CD4-positive, alpha-beta T cell (primary cell): ENCODE measurements at regions not wholly inside any gene's neighbourhood (a gene's known extent, or its start where the extent isn't known, plus 50 kb on each side); places are given as distances from the start of the nearest gene placed in this dataset.

ENCODE experiments used
- ATAC-seq: fragments of 200-7000 bp; cut with Tn5 transposase; one replicate; pipeline ENCODE4 v1.10.0; 2022; ENCODE audit warnings: mild to moderate bottlenecking; ENCODE audit not compliant: poor library complexity
- CTCF ChIA-PET: fragments of 350-600 bp; sonication (Branson Sonifier 250); formaldehyde crosslinking; loops from one replicate; lab custom pipeline; 2021; ENCODE audit warnings: antibody characterized with exemption, inconsistent platforms; lab: Charles Lee
- POLR2A ChIA-PET: fragments of 350-600 bp; sonication (Branson Sonifier 250); formaldehyde crosslinking; loops from one replicate; lab custom pipeline; 2021; ENCODE audit warnings: antibody characterized with exemption, inconsistent platforms; lab: Charles Lee
- DNase-seq, 14 experiments: peaks; one replicate each; pipeline ENCODE4 v3.0.0-alpha.2; 2013 to 2020; ENCODE audit warnings: mixed read lengths in 2 of 14
- H3K27ac ChIP-seq, 2 donors: one replicate each; pipeline versions ENCODE4 v1.5.1 to v1.7.0; 2013; ENCODE audit warnings: low read length in 2 of 2, low read depth in 1 of 2, mild to moderate bottlenecking in 1 of 2
- H3K27me3 ChIP-seq, 2 experiments: 1 replicate in 1 of 2; 2 replicates in 1 of 2; pipeline versions ENCODE4 v1.6.1 to v1.7.0; 2013; ENCODE audit warnings: low read length in 2 of 2, control low read depth in 1 of 2, mild to moderate bottlenecking in 1 of 2, moderate library complexity in 1 of 2; ENCODE audit not compliant: insufficient read depth in 2 of 2, control insufficient read depth in 1 of 2
- H3K36me3 ChIP-seq: one replicate; pipeline ENCODE4 v1.6.1; 2013; ENCODE audit warnings: low read length, control low read depth; ENCODE audit not compliant: insufficient read depth
- H3K4me1 ChIP-seq: one replicate; pipeline ENCODE4 v1.6.1; 2013; ENCODE audit warnings: low read length, control low read depth; ENCODE audit not compliant: insufficient read depth
- H3K4me3 ChIP-seq: one replicate; pipeline ENCODE4 v1.5.1; 2013; ENCODE audit warnings: mild to moderate bottlenecking, low read length, moderate library complexity
- H3K9me3 ChIP-seq, 2 experiments: 1 replicate in 1 of 2; 2 replicates in 1 of 2; pipeline versions ENCODE4 v1.6.1 to v1.7.0; 2013; ENCODE audit warnings: low read length in 2 of 2, mild to moderate bottlenecking in 2 of 2, control low read depth in 1 of 2, moderate library complexity in 1 of 2; ENCODE audit not compliant: control insufficient read depth in 1 of 2, insufficient read depth in 1 of 2
- H3K27ac Mint-ChIP-seq: one replicate; pipeline ENCODE4 v1.8.0; 2020; ENCODE audit warnings: mixed read lengths
- H3K27me3 Mint-ChIP-seq: one replicate; pipeline ENCODE4 v1.8.0; 2021; ENCODE audit warnings: mixed read lengths
- H3K36me3 Mint-ChIP-seq: one replicate; pipeline ENCODE4 v1.8.0; 2021; ENCODE audit warnings: low read depth, mixed read lengths
- H3K4me1 Mint-ChIP-seq: one replicate; pipeline ENCODE4 v1.8.0; 2021; ENCODE audit warnings: low read depth, mixed read lengths
- H3K4me3 Mint-ChIP-seq: one replicate; pipeline ENCODE4 v1.8.0; 2020; ENCODE audit warnings: mild to moderate bottlenecking, mixed read lengths
- H3K9me3 Mint-ChIP-seq: one replicate; pipeline ENCODE4 v1.8.0; 2020; ENCODE audit warnings: mixed read lengths
- CTCF ChIP-seq: fragments of 200-600 bp; IDR thresholded peaks from one replicate; pipeline ENCODE4 v1.8.0; 2022; ENCODE audit warnings: antibody characterized with exemption, mild to moderate bottlenecking
- intact Hi-C, 2 experiments: fragments of 100-400 bp; cut with DNase I in 1 of 2; cut with micrococcal nuclease in 1 of 2; formaldehyde crosslinking; loops; one replicate each; pipeline versions ENCODE4 v1.15.1 to v1.9.0; 2023 to 2025; cut with DNase I, micrococcal nuclease

DNA sequence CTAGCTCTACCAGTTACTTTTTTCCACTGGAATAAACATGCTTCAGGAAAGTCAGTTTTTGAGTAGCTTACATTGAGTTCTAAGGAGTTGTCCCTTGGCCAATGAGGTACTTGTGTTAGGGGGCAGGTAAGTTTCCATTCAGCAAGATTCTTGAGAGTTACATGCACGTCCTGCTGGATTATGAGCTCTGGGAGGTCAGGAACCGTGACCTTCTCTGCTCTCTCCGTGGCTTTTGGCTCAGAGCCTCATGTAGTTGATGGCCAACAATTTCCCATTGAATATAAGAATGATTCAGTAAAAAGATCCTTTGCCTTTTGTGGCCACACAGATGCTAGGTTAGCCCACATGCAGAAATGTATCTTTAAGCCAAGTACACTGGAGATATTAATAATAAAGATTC is 181.8 kb upstream of the RALGAPA2 start:
- Mint-ChIP-seq H3K36me3 (no peaks in the 10 kb centered on the region), H3K4me1 (no peaks in the 10 kb centered on the region), H3K9me3 (no peaks in the 10 kb centered on the region), H3K27me3 (peaks cover 15% of the 10 kb centered on the region), H3K4me3 (no peak overlapping the region), H3K27ac (no peak overlapping the region)
- Histone ChIP-seq H3K4me3 (no peak overlapping the region), H3K27me3 (no peaks in the 10 kb centered on the region), H3K4me1 (no peaks in the 10 kb centered on the region), H3K36me3 (no peaks in the 10 kb centered on the region), H3K27ac (no peak overlapping the region), H3K9me3 (peaks cover 0 to 7% of the 10 kb centered on the region in 2 experiments)
- DNase-seq (no peak), ATAC-seq (no peak)
- ChIA-PET POLR2A (no interaction called here), CTCF (no interaction called here)
- intact Hi-C loops, result no loop called here
- TF ChIP-seq CTCF, result no peak

GRCh38 chr20:20892328-20892727 is 179.9 kb upstream of the RALGAPA2 start:
- TF ChIP-seq CTCF, result no peak
- Histone ChIP-seq H3K4me1 (no peaks in the 10 kb centered on the region), H3K9me3 (peaks cover 0 to 7% of the 10 kb centered on the region in 2 experiments), H3K27me3 (peaks cover 0 to 4% of the 10 kb centered on the region in 2 experiments), H3K4me3 (no peak overlapping the region), H3K36me3 (no peaks in the 10 kb centered on the region), H3K27ac (no peak overlapping the region)
- ChIA-PET POLR2A (no interaction called here), CTCF (no interaction called here)
- Mint-ChIP-seq H3K36me3 (no peaks in the 10 kb centered on the region), H3K4me1 (no peaks in the 10 kb centered on the region), H3K4me3 (no peak overlapping the region), H3K27me3 (peaks cover 25% of the 10 kb centered on the region), H3K9me3 (no peaks in the 10 kb centered on the region), H3K27ac (no peak overlapping the region)
- intact Hi-C loops, result no loop called here
- DNase-seq (no peak), ATAC-seq (no peak)

DNA sequence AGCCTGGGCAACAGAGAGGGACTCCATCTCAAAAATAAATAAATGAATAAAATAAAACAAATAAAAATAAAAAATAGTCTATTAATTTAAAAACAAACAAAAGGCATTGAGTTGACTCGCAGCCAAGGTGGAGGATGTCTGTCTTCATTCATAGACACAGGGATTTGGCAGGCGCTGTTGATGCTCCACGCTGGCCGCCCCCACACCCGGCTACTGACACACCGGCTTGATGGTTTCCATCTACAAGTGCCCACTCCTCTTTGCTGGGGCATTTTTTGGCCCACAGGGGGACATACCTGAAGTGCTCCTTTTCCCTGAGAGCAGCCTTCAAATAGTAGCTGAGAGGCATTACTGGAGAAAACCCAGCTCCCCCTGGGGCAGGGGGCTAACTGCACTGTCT is 178.3 kb upstream of the RALGAPA2 start:
- H3K9me3 Mint-ChIP-seq, result no peaks in the 10 kb centered on the region
- H3K27me3 Mint-ChIP-seq, result peaks cover 30% of the 10 kb centered on the region
- no peaks in the 10 kb centered on the region for H3K4me1 ChIP-seq
- H3K27ac Mint-ChIP-seq, result no peak overlapping the region
- POLR2A ChIA-PET, result no interaction called here
- H3K9me3 ChIP-seq, result peaks cover 0 to 7% of the 10 kb centered on the region in 2 experiments
- no peaks in the 10 kb centered on the region for H3K4me1 Mint-ChIP-seq
- ATAC-seq, result no peak
- no peak for TF ChIP-seq CTCF
- no peak for DNase-seq
- CTCF ChIA-PET, result no interaction called here
- intact Hi-C loops, result no loop called here
- no peak overlapping the region for H3K4me3 ChIP-seq
- no peak overlapping the region for H3K27ac ChIP-seq
- H3K4me3 Mint-ChIP-seq, result no peak overlapping the region
- H3K27me3 ChIP-seq, result peaks cover 0 to 4% of the 10 kb centered on the region in 2 experiments
- H3K36me3 ChIP-seq, result no peaks in the 10 kb centered on the region
- H3K36me3 Mint-ChIP-seq, result no peaks in the 10 kb centered on the region
